Thoracic aorta (tissue), 2 donors: ENCODE measurements at regions not wholly inside any gene's neighbourhood (a gene's known extent, or its start where the extent isn't known, plus 50 kb on each side); places are given as distances from the start of the nearest gene placed in this dataset.
"Not testable (repeated sequence)": the region's sequence is repeated elsewhere in the genome, so short reads cannot be mapped to it uniquely, and the experiment has no call there.

Source experiments
- ATAC-seq: fragments of 150-250 bp; one replicate; pipeline ENCODE4 v1.8.0; 2017; ENCODE audit warnings: low read depth; ENCODE audit not compliant: insufficient number of reproducible peaks, low FRiP score
- DNase-seq: peaks from one replicate; pipeline ENCODE4 v3.0.0-alpha.2; 2020; ENCODE audit warnings: low spot score
- H3K27ac ChIP-seq, 2 donors: fragments of 200-600 bp; sonication (generic); 1 replicate in 1 of 2; 2 replicates in 1 of 2; pipeline ENCODE4 v1.5.1; 2016; ENCODE audit warnings: mild to moderate bottlenecking in 2 of 2, moderate library complexity in 2 of 2
- H3K27me3 ChIP-seq: fragments of 200-600 bp; sonication (generic); replicated peaks from 2 replicates; pipeline ENCODE4 v1.6.0; 2016; ENCODE audit warnings: mild to moderate bottlenecking; ENCODE audit not compliant: insufficient read depth
- H3K36me3 ChIP-seq: fragments of 200-600 bp; sonication (generic); one replicate; pipeline ENCODE4 v1.5.1; 2016
- H3K4me1 ChIP-seq, 2 donors: fragments of 200-600 bp; sonication (generic); 1 replicate in 1 of 2; 2 replicates in 1 of 2; pipeline versions ENCODE4 v1.5.1 to v1.6.0; 2016; ENCODE audit warnings: low read depth in 2 of 2, mild to moderate bottlenecking in 1 of 2; ENCODE audit not compliant: control insufficient read depth in 1 of 2
- H3K4me3 ChIP-seq: fragments of 200-600 bp; sonication (generic); 2 replicates; pipeline ENCODE4 v1.5.1; 2016; ENCODE audit warnings: mild to moderate bottlenecking
- H3K9me3 ChIP-seq: fragments of 200-600 bp; sonication (generic); 2 replicates; pipeline ENCODE4 v1.5.1; 2016
- CTCF ChIP-seq: fragments of 200-600 bp; sonication (generic); IDR thresholded peaks from one replicate; pipeline ENCODE4 v1.5.1; 2019; ENCODE audit warnings: antibody characterized with exemption

DNA sequence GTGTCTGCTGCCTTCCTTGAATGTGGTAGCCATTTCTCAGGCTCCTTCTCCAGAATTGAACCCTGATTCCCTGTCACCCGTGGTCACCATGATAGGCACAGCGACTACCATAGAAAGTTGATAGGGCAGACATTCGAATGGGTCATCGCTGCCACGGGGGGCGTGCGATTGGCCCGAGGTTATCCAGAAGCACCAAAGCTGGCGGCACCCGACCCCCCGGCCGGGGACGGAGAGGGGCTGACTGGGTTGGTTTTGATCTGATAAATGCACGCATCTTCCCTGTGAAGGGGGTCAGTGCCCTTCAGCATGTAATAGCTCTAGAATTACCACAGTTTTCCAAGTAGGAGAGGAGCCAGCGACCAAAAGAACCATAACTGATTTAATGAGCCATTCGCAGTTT is 94.0 kb upstream of the ANKRD30BL start:
- H3K36me3 ChIP-seq = no peaks in the 10 kb centered on the region
- no peak for DNase-seq
- no peaks in the 10 kb centered on the region for H3K9me3 ChIP-seq
- ATAC-seq = no peak
- H3K27me3 ChIP-seq = no peaks in the 10 kb centered on the region
- TF ChIP-seq CTCF = no peak
- H3K4me3 ChIP-seq = no peak overlapping the region
- no peak overlapping the region for H3K27ac ChIP-seq
- no peaks in the 10 kb centered on the region for H3K4me1 ChIP-seq

GRCh38 chr2:132256251-132256902 is 94.6 kb upstream of the ANKRD30BL start:
- DNase-seq = no peak
- Histone ChIP-seq H3K4me3 (no peak overlapping the region), H3K4me1 (no peaks in the 10 kb centered on the region), H3K9me3 (no peaks in the 10 kb centered on the region), H3K36me3 (no peaks in the 10 kb centered on the region), H3K27me3 (no peaks in the 10 kb centered on the region), H3K27ac (no peak overlapping the region)
- TF ChIP-seq CTCF = no peak
- no peak for ATAC-seq

DNA sequence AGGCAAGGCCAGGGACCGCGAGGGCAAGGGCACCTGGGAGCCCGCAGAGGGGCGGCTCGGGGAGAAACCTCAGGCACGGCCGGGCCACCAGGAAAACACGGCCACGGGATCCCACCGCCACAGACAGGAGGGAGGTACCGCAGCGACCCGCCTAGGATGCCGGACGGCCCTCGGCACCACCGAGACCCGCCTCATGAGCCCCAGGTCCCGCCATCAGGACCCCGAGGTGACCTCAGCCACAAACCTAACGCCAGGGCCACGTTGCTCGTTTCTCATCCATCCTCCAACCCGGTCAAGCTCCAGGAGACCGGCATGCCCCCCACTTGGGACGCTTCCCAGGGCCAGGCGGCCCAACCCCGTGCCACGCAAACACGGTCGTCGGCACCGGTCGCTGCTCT is 95.2 kb upstream of the ANKRD30BL start:
- H3K36me3 ChIP-seq, H3K9me3 ChIP-seq, ATAC-seq, H3K27ac ChIP-seq, H3K4me1 ChIP-seq, DNase-seq, H3K27me3 ChIP-seq: not testable (repeated sequence)
- H3K4me3 ChIP-seq = peak overlapping the region; percentile 35

GRCh38 chr2:132257301-132258171 is 95.8 kb upstream of the ANKRD30BL start:
- not testable (repeated sequence) for H3K27me3 ChIP-seq, H3K36me3 ChIP-seq, H3K9me3 ChIP-seq, ATAC-seq, DNase-seq, H3K27ac ChIP-seq, H3K4me1 ChIP-seq
- H3K4me3 ChIP-seq = peak overlapping the region; percentile 35

DNA sequence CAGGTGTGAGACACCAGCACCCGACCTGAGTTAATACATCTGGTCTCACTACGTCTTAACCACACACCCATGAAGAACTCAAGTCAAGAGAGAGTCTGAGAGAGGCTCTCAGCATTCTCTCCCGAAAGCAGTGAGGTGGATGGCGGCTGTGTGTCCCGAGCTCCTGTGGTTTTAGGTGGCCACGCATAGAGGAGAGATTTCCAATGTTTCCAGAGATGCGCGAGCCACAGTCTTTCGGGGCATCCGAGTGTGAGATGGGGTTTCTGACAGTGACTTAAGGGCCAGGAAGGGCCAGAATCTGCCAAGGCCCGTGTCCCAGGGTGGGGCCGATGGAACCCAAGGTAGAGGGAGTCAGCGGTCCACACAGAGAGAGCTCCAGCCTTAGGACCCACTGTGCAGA is 97.5 kb upstream of the ANKRD30BL start:
- H3K27ac ChIP-seq, H3K27me3 ChIP-seq, H3K9me3 ChIP-seq, H3K4me1 ChIP-seq, ATAC-seq, H3K36me3 ChIP-seq, H3K4me3 ChIP-seq, DNase-seq: not testable (repeated sequence)

DNA sequence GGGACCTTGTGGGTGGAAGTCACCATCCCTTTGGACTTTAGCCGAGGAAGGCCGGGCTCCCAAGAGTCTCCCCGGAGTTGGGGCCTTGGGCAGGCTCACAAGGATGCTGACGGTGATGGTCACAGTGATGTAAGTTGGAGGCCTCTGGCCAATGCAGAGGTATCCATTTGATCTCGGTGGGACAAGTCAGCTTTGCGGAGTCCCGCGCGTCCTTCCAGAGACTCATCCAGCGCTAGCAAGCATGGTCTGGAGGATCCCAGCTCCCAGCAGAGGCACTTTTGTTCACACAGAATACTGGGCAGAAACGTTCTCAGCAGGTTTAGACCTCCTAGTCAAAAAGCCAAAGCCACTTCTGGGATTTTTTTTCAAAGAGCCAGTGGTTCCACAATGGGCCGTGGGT is 103.8 kb upstream of the ANKRD30BL start:
- not testable (repeated sequence) for H3K4me3 ChIP-seq, H3K27me3 ChIP-seq, H3K4me1 ChIP-seq, DNase-seq, ATAC-seq, H3K9me3 ChIP-seq, H3K36me3 ChIP-seq, H3K27ac ChIP-seq

DNA sequence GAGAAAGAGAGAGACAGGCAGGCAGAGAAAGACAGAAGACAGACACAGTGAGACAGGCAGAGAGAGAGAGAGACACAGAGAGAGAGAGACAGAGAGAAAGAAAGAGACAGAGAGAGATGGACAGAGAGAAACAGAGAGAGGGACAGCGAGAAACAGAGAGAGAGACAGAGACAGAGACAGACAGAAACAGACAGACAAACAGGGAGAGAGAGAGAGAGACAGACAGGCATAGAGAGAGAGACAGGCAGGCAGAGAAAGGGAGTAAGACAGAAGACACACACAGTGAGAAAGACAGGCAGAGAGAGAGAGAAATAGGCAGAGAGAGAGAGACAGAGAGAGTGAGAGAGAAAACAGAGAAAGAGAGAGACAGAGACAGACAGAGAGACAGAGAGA is 105.3 kb upstream of the ANKRD30BL start:
- TF ChIP-seq CTCF = no peak
- Histone ChIP-seq H3K9me3 (no peaks in the 10 kb centered on the region), H3K4me3 (peak overlapping the region; percentile 64), H3K36me3 (no peaks in the 10 kb centered on the region), H3K27me3 (no peaks in the 10 kb centered on the region), H3K27ac (no peak overlapping the region), H3K4me1 (peaks cover 4 to 6% of the 10 kb centered on the region in 2 donors)
- DNase-seq = no peak
- no peak for ATAC-seq

- H3K36me3 ChIP-seq, H3K4me1 ChIP-seq, H3K27ac ChIP-seq, DNase-seq, H3K27me3 ChIP-seq, H3K9me3 ChIP-seq, ATAC-seq: not testable (repeated sequence)
- peak overlapping the region; percentile 64 for H3K4me3 ChIP-seq
These were observed 105.9 kb upstream of the ANKRD30BL start for GRCh38 chr2:132267498-132268283.
